ENCODE measurements at regions not wholly inside any gene's neighbourhood (a gene's known extent, or its start where the extent isn't known, plus 50 kb on each side); places are given as distances from the start of the nearest gene placed in this dataset.

GRCh38 chr17:5871666-5872065 lies 198.5 kb upstream of the WSCD1 start:
- Histone ChIP-seq H3K79me2 (ENCODE audit: insufficient read depth, low read length) (no peaks in the 10 kb centered on the region), H3K9me3 (ENCODE audit: control insufficient read depth, low read depth, low read length) (no peaks in the 10 kb centered on the region), H3K79me1 (ENCODE audit: insufficient read depth, low read depth, low read length, poor library complexity, severe bottlenecking) (no peaks in the 10 kb centered on the region), H3K4me1 (ENCODE audit: insufficient read depth, low read length) (peaks cover 3% of the 10 kb centered on the region; the same call in 1 of the 2 replicates), H2BK12ac (ENCODE audit: insufficient read length, low read depth, low read length) (no peak overlapping the region), H3K27me3 (ENCODE audit: insufficient read depth, low read length) (no peaks in the 10 kb centered on the region), H3K18ac (ENCODE audit: insufficient read length, low read depth, low read length) (no peak overlapping the region), H4K5ac (ENCODE audit: insufficient read length, low read depth, low read length) (no peak overlapping the region), H3K4me2 (ENCODE audit: insufficient read depth, insufficient read length, low read length) (no peak overlapping the region), H4K91ac (ENCODE audit: insufficient read length, low read depth, low read length) (no peak overlapping the region), H3K23me2 (ENCODE audit: insufficient read length, low read depth, low read length, poor library complexity, severe bottlenecking) (no peaks in the 10 kb centered on the region), H3T11ph (ENCODE audit: low read length) (no peak overlapping the region), H2BK120ac (ENCODE audit: low read depth, low read length, poor library complexity, severe bottlenecking) (no peak overlapping the region), H2AFZ (ENCODE audit: low read length) (no peak overlapping the region), H2BK15ac (ENCODE audit: low read depth, low read length) (no peak overlapping the region), H3K27ac (ENCODE audit: insufficient read length, low read depth, low read length) (no peak overlapping the region), H2AK5ac (ENCODE audit: insufficient read length, low read length) (no peak overlapping the region), H3K23ac (ENCODE audit: insufficient read length, low read depth, low read length) (no peak overlapping the region), H3K56ac (ENCODE audit: insufficient read length, low read depth, low read length) (no peak overlapping the region), H2BK20ac (ENCODE audit: low read depth, low read length, poor library complexity, severe bottlenecking) (no peak overlapping the region), H3K4ac (ENCODE audit: low read depth, low read length) (no peak overlapping the region), H3K9ac (ENCODE audit: extremely low read depth, insufficient read length, low read length) (no peak overlapping the region), H3K14ac (ENCODE audit: insufficient read depth, low read length) (no peak overlapping the region), H4K20me1 (ENCODE audit: control insufficient read depth, insufficient read depth, insufficient read length) (no peaks in the 10 kb centered on the region), H4K8ac (replicated peaks; ENCODE audit: insufficient read length, low read depth, low read length) (no peak overlapping the region), H2BK5ac (ENCODE audit: insufficient read length, low read length) (no peak overlapping the region)
- peaks cover 0 to 1% (median 0%) of the 10 kb centered on the region in 3 experiments; a peak in 1 of 7 replicates for H3K36me3 Mint-ChIP-seq (ENCODE audit: insufficient read depth in 1 of 3, low read depth in 3 of 3)
- no CpG with 5 or more reads among the region's 10 CpGs for WGBS (ENCODE audit: extremely low coverage, insufficient read length, low lambda C conversion rate)
- peaks cover 0 to 7% of the 10 kb centered on the region in 2 experiments; a peak in 2 of 4 replicates for H3K4me1 Mint-ChIP-seq
- no peak overlapping the region for H3K27ac Mint-ChIP-seq
- peaks cover 3% of the 10 kb centered on the region for H3K27me3 Mint-ChIP-seq (ENCODE audit: low read depth)
- H3K4me3 Mint-ChIP-seq: no peak overlapping the region
- H3K9me3 Mint-ChIP-seq: no peaks in the 10 kb centered on the region
- DNase-seq: peak; percentile 15
- no peak for TF ChIP-seq CTCF (conservative IDR thresholded peaks at IDR 0.05)
